ENCODE measurements at regions not wholly inside any gene's neighbourhood (a gene's known extent, or its start where the extent isn't known, plus 50 kb on each side); places are given as distances from the start of the nearest gene placed in this dataset.

GRCh38 chr7:110170841-110171240, 920.1 kb upstream of the LRRN3 start:
- TF ChIP-seq BACH2 (CRISPR knock-in tag; IDR thresholded peaks at IDR 0.05; ENCODE audit: borderline replicate concordance) (no peak), PPARA (CRISPR knock-in tag; IDR thresholded peaks at IDR 0.05; ENCODE audit: borderline replicate concordance) (no peak), ISL1 (CRISPR knock-in tag; IDR thresholded peaks at IDR 0.05) (no peak), ARNTL (CRISPR knock-in tag; IDR thresholded peaks at IDR 0.05; ENCODE audit: borderline replicate concordance, low read depth) (no peak), ZNF565 (CRISPR knock-in tag; conservative IDR thresholded peaks at IDR 0.05; ENCODE audit: low read depth) (no peak), CSDC2 (CRISPR knock-in tag; IDR thresholded peaks at IDR 0.05) (no peak), SNAI2 (CRISPR knock-in tag; IDR thresholded peaks at IDR 0.05) (no peak), ESRRG (CRISPR knock-in tag; IDR thresholded peaks at IDR 0.05) (no peak), PATZ1 (CRISPR knock-in tag; IDR thresholded peaks at IDR 0.05; ENCODE audit: borderline replicate concordance) (no peak)
- ATAC-seq, result no peak

- TF ChIP-seq POU6F1 (CRISPR knock-in tag; IDR thresholded peaks at IDR 0.05; ENCODE audit: borderline replicate concordance, low read depth), result no peak
- TF ChIP-seq ZFP3 (CRISPR knock-in tag; IDR thresholded peaks at IDR 0.05), result no peak
- TF ChIP-seq RARB (CRISPR knock-in tag; IDR thresholded peaks at IDR 0.05), result no peak
- no peak for TF ChIP-seq ISL1 (CRISPR knock-in tag; IDR thresholded peaks at IDR 0.05)
- no peak for TF ChIP-seq BACH2 (CRISPR knock-in tag; IDR thresholded peaks at IDR 0.05; ENCODE audit: borderline replicate concordance)
- no peak for TF ChIP-seq OSR1 (CRISPR knock-in tag; IDR thresholded peaks at IDR 0.05)
- ATAC-seq, result no peak
These were observed 913.5 kb upstream of the LRRN3 start for GRCh38 chr7:110177463-110177862.

- ATAC-seq, result no peak
- TF ChIP-seq CSRNP3 (CRISPR knock-in tag; IDR thresholded peaks at IDR 0.05) (no peak), TOX (CRISPR knock-in tag; IDR thresholded peaks at IDR 0.05; ENCODE audit: borderline replicate concordance) (no peak), RARB (CRISPR knock-in tag; IDR thresholded peaks at IDR 0.05) (no peak), ZNF8 (CRISPR knock-in tag; IDR thresholded peaks at IDR 0.05) (no peak), CREB5 (CRISPR knock-in tag; IDR thresholded peaks at IDR 0.05; ENCODE audit: low read depth) (no peak), TCF4 (CRISPR knock-in tag; IDR thresholded peaks at IDR 0.05; ENCODE audit: borderline replicate concordance) (no peak), ZNF565 (CRISPR knock-in tag; conservative IDR thresholded peaks at IDR 0.05; ENCODE audit: low read depth) (no peak), TSHZ2 (CRISPR knock-in tag; IDR thresholded peaks at IDR 0.05) (no peak), ISL1 (CRISPR knock-in tag; IDR thresholded peaks at IDR 0.05) (no peak), POU6F1 (CRISPR knock-in tag; IDR thresholded peaks at IDR 0.05; ENCODE audit: borderline replicate concordance, low read depth) (no peak), ARNTL (CRISPR knock-in tag; IDR thresholded peaks at IDR 0.05; ENCODE audit: borderline replicate concordance, low read depth) (no peak), ZFP3 (CRISPR knock-in tag; IDR thresholded peaks at IDR 0.05) (no peak), BACH2 (CRISPR knock-in tag; IDR thresholded peaks at IDR 0.05; ENCODE audit: borderline replicate concordance) (no peak), ZC3H10 (CRISPR knock-in tag; IDR thresholded peaks at IDR 0.05) (no peak), PPARA (CRISPR knock-in tag; IDR thresholded peaks at IDR 0.05; ENCODE audit: borderline replicate concordance) (no peak), CSDC2 (CRISPR knock-in tag; IDR thresholded peaks at IDR 0.05) (no peak), ESRRG (CRISPR knock-in tag; IDR thresholded peaks at IDR 0.05) (no peak), ZFP30 (CRISPR knock-in tag; IDR thresholded peaks at IDR 0.05) (no peak)
These were observed 911.9 kb upstream of the LRRN3 start for GRCh38 chr7:110179037-110179436.

Data from SK-N-SH treated with all-trans-retinoic acid at 6 μM for 48 hours (cell line).